Activated CD8-positive, alpha-beta T cell treated with anti-CD3 and anti-CD28 coated beads for 36 hours (primary cell): ENCODE measurements at regions not wholly inside any gene's neighbourhood (a gene's known extent, or its start where the extent isn't known, plus 50 kb on each side); places are given as distances from the start of the nearest gene placed in this dataset.

Experiments used
- ATAC-seq: fragments of 200-7000 bp; cut with Tn5 transposase; one replicate; pipeline ENCODE4 v1.10.0; 2021; ENCODE audit warnings: mild to moderate bottlenecking, moderate library complexity
- CTCF ChIA-PET: fragments of 350-600 bp; sonication (Branson Sonifier 250); formaldehyde crosslinking; loops from one replicate; lab custom pipeline; 2021; ENCODE audit warnings: antibody characterized with exemption; lab: Charles Lee
- POLR2A ChIA-PET: fragments of 350-600 bp; sonication (Branson Sonifier 250); formaldehyde crosslinking; loops from one replicate; lab custom pipeline; 2021; ENCODE audit warnings: antibody characterized with exemption; lab: Charles Lee
- DNase-seq: peaks from one replicate; pipeline ENCODE4 v3.0.0-alpha.2; 2020
- H3K27ac Mint-ChIP-seq: one replicate; pipeline ENCODE4 v1.8.0; 2021; ENCODE audit warnings: mild to moderate bottlenecking, mixed read lengths
- H3K27me3 Mint-ChIP-seq: one replicate; pipeline ENCODE4 v1.8.0; 2021; ENCODE audit warnings: mixed read lengths
- H3K36me3 Mint-ChIP-seq: one replicate; pipeline ENCODE4 v1.8.0; 2021; ENCODE audit warnings: low read depth, mixed read lengths
- H3K4me1 Mint-ChIP-seq: one replicate; pipeline ENCODE4 v1.8.0; 2021; ENCODE audit warnings: low read depth, mixed read lengths
- H3K4me3 Mint-ChIP-seq: one replicate; pipeline ENCODE4 v1.8.0; 2021; ENCODE audit warnings: mild to moderate bottlenecking, moderate library complexity, mixed read lengths
- H3K9me3 Mint-ChIP-seq: one replicate; pipeline ENCODE4 v1.8.0; 2021; ENCODE audit warnings: mixed read lengths
- CTCF ChIP-seq: fragments of 200-600 bp; IDR thresholded peaks from one replicate; pipeline ENCODE4 v1.8.0; 2022; ENCODE audit warnings: antibody characterized with exemption, mild to moderate bottlenecking
- intact Hi-C: fragments of 100-400 bp; cut with micrococcal nuclease; formaldehyde crosslinking; loops from one replicate; pipeline ENCODE4 v1.10.0; 2022

GRCh38 chr20:11080010-11080409 lies 406.2 kb upstream of the JAG1 start:
- no peak for TF ChIP-seq CTCF
- Mint-ChIP-seq H3K4me3 (no peak overlapping the region), H3K36me3 (no peaks in the 10 kb centered on the region), H3K9me3 (no peaks in the 10 kb centered on the region), H3K27me3 (no peaks in the 10 kb centered on the region), H3K4me1 (no peaks in the 10 kb centered on the region), H3K27ac (no peak overlapping the region)
- DNase-seq (no peak), ATAC-seq (no peak)
- intact Hi-C loops, result no loop called here
- ChIA-PET POLR2A (no interaction called here), CTCF (interaction anchor here (0.6 kb wide), 2 partner anchors 149 to 604 kb away, joined by 3 read pairs; no protein-coding TSS in a partner anchor)

GRCh38 chr20:11080781-11081377 lies 407.1 kb upstream of the JAG1 start:
- POLR2A ChIA-PET, result no interaction called here
- no peak for TF ChIP-seq CTCF
- H3K27ac Mint-ChIP-seq, result no peak overlapping the region
- CTCF ChIA-PET, result no interaction called here
- no peaks in the 10 kb centered on the region for H3K9me3 Mint-ChIP-seq
- H3K4me3 Mint-ChIP-seq, result no peak overlapping the region
- H3K4me1 Mint-ChIP-seq, result no peaks in the 10 kb centered on the region
- H3K36me3 Mint-ChIP-seq, result no peaks in the 10 kb centered on the region
- DNase-seq (no peak), ATAC-seq (no peak)
- no peaks in the 10 kb centered on the region for H3K27me3 Mint-ChIP-seq
- intact Hi-C loops, result no loop called here

GRCh38 chr20:11083841-11084240 lies 410.0 kb upstream of the JAG1 start:
- ATAC-seq, result no peak
- no peak for DNase-seq
- Mint-ChIP-seq H3K4me1 (no peaks in the 10 kb centered on the region), H3K27ac (no peak overlapping the region), H3K36me3 (no peaks in the 10 kb centered on the region), H3K9me3 (no peaks in the 10 kb centered on the region), H3K4me3 (no peak overlapping the region), H3K27me3 (no peaks in the 10 kb centered on the region)
- ChIA-PET POLR2A (no interaction called here), CTCF (no interaction called here)
- no peak for TF ChIP-seq CTCF
- intact Hi-C loops, result no loop called here

GRCh38 chr20:11084508-11084907 lies 410.7 kb upstream of the JAG1 start:
- Mint-ChIP-seq H3K36me3 (no peaks in the 10 kb centered on the region), H3K27me3 (no peaks in the 10 kb centered on the region), H3K9me3 (no peaks in the 10 kb centered on the region), H3K4me1 (no peaks in the 10 kb centered on the region), H3K27ac (no peak overlapping the region), H3K4me3 (no peak overlapping the region)
- no peak for TF ChIP-seq CTCF
- intact Hi-C loops, result no loop called here
- DNase-seq (no peak), ATAC-seq (no peak)
- POLR2A ChIA-PET, result no interaction called here
- CTCF ChIA-PET, result no interaction called here

GRCh38 chr20:11086970-11087369 lies 413.2 kb upstream of the JAG1 start:
- no peaks in the 10 kb centered on the region for H3K36me3 Mint-ChIP-seq
- no peaks in the 10 kb centered on the region for H3K27me3 Mint-ChIP-seq
- DNase-seq (no peak), ATAC-seq (no peak)
- TF ChIP-seq CTCF, result no peak
- ChIA-PET CTCF (no interaction called here), POLR2A (no interaction called here)
- H3K27ac Mint-ChIP-seq, result no peak overlapping the region
- H3K9me3 Mint-ChIP-seq, result no peaks in the 10 kb centered on the region
- intact Hi-C loops, result no loop called here
- H3K4me1 Mint-ChIP-seq, result no peaks in the 10 kb centered on the region
- H3K4me3 Mint-ChIP-seq, result no peak overlapping the region
